Upper lobe of left lung (tissue), 6 donors: ENCODE measurements at regions not wholly inside any gene's neighbourhood (a gene's known extent, or its start where the extent isn't known, plus 50 kb on each side); places are given as distances from the start of the nearest gene placed in this dataset.
A peak's percentile ranks its signal among the peaks of the same experiment; 100 is the strongest.

ENCODE experiments used
- ATAC-seq, 2 donors: fragments of 200-7000 bp; cut with Tn5 transposase; one replicate each; pipeline ENCODE4 v1.9.1; 2022; ENCODE audit warnings: mild to moderate bottlenecking in 2 of 2, moderate library complexity in 2 of 2; ENCODE audit not compliant: low FRiP score in 2 of 2
- DNase-seq, 2 donors: peaks; one replicate each; pipeline ENCODE4 v3.0.0-alpha.2; 2019 to 2020
- H3K27ac ChIP-seq, 4 donors: fragments of 200-600 bp; sonication (generic); one replicate each; pipeline ENCODE4 v1.5.1; 2016 to 2019
- H3K27me3 ChIP-seq, 4 donors: fragments of 200-600 bp; sonication (generic); one replicate each; pipeline ENCODE4 v1.5.1; 2017 to 2019
- H3K36me3 ChIP-seq, 4 donors: fragments of 200-600 bp; sonication (generic); one replicate each; pipeline ENCODE4 v1.5.1; 2016 to 2019
- H3K4me1 ChIP-seq, 4 donors: fragments of 200-600 bp; sonication (generic); one replicate each; pipeline ENCODE4 v1.5.1; 2018 to 2019
- H3K4me3 ChIP-seq, 4 donors: fragments of 200-600 bp; sonication (generic); one replicate each; pipeline ENCODE4 v1.5.1; 2017 to 2019; ENCODE audit warnings: mild to moderate bottlenecking in 2 of 4, moderate library complexity in 1 of 4
- H3K9me3 ChIP-seq, 4 donors: fragments of 200-600 bp; sonication (generic); one replicate each; pipeline ENCODE4 v1.5.1; 2018 to 2019
- CTCF ChIP-seq, 6 experiments: fragments of 450-650 bp in 4 of 6; fragments of 200-600 bp in 2 of 6; sonication (generic) in 2 of 6; IDR thresholded peaks; one replicate each; pipeline ENCODE4 v1.5.1; 2016 to 2019; ENCODE audit warnings: antibody characterized with exemption in 6 of 6
- EP300 ChIP-seq, 4 donors: sonication (generic); formaldehyde crosslinking; IDR thresholded peaks; one replicate each; pipeline ENCODE4 v1.5.1; 2017; ENCODE audit warnings: antibody characterized with exemption in 4 of 4, control low read depth in 2 of 4
- POLR2A ChIP-seq, 4 donors: fragments of 450-650 bp; IDR thresholded peaks; one replicate each; pipeline ENCODE4 v1.5.1; 2016 to 2017; ENCODE audit warnings: antibody characterized with exemption in 4 of 4, mild to moderate bottlenecking in 2 of 4
- POLR2AphosphoS5 ChIP-seq, 2 donors: sonication (generic); formaldehyde crosslinking; IDR thresholded peaks; one replicate each; pipeline ENCODE4 v1.5.1; 2017; ENCODE audit warnings: antibody characterized with exemption in 2 of 2
- WGBS, 2 donors: methylation state at CpG; one replicate each; pipeline ENCODE4 v1.1.5; 2017 to 2018; 5-methylcytosine and 5-hydroxymethylcytosine counted together
- donor health status: DM: no; HTN: no; CAD: no; lungs with moderate emphysema.
- donor health status: DM: no; HTN: yes; CAD: no; lungs with severe emphysema.

DNA sequence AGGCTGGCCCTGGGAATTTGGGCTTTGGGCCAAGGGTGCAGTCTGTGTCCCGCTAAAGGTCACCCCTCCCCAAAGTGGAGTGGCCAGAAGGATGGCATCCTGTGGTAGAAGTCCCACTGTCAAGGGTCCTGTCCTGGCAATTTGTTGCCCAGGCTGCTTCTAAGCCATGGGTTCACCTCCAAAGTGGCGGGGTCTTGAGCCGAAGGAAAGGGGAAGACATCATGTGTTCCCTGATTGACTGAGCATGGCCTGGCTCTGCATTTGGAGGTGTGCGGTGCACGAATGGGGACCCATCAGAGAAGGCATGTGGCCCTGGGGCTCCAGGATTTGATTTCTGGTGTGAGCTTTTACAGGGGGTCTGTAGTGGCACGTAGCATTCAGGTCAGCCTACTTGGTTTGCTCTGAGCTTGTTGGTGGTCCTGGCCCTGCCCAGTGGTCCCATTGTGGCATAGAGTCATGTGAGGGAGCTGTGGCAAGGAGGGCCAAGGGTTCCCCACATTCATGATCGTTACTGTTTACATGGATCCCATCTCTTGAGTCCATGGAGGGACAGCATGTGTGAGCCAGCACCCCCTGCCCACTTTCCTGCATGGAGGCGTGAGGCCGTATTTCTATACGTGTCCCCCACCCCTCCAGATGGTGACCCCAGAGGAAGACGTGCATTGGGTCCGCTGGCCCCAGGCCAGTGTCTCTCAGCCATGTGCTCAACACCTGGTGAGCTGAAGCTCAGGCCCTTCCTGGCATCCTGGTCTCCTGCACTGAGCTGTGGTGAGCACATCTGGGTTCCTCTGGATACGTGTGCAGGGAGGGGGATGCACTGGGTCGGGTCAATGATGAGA lies 225.1 kb downstream of the SNRPN start:
- no peak for TF ChIP-seq POLR2AphosphoS5 (IDR thresholded peaks at IDR 0.05)
- no peak for TF ChIP-seq EP300 (IDR thresholded peaks at IDR 0.05)
- no peak for TF ChIP-seq POLR2A (IDR thresholded peaks at IDR 0.05)
- TF ChIP-seq CTCF (IDR thresholded peaks at IDR 0.05): no peak
- DNase-seq (peak in 1 of 2 donors; percentile 13), ATAC-seq (no peak)
- peaks cover 0 to 94% (median 14%) of the 10 kb centered on the region in 4 donors for H3K9me3 ChIP-seq
- no peaks in the 10 kb centered on the region for H3K36me3 ChIP-seq
- H3K27ac ChIP-seq: no peak overlapping the region
- H3K27me3 ChIP-seq: no peaks in the 10 kb centered on the region
- H3K4me3 ChIP-seq: no peak overlapping the region
- 85 to 91% methylated on average over 7 to 14 of the region's 14 CpGs for WGBS, 2 donors
- no peaks in the 10 kb centered on the region for H3K4me1 ChIP-seq

DNA sequence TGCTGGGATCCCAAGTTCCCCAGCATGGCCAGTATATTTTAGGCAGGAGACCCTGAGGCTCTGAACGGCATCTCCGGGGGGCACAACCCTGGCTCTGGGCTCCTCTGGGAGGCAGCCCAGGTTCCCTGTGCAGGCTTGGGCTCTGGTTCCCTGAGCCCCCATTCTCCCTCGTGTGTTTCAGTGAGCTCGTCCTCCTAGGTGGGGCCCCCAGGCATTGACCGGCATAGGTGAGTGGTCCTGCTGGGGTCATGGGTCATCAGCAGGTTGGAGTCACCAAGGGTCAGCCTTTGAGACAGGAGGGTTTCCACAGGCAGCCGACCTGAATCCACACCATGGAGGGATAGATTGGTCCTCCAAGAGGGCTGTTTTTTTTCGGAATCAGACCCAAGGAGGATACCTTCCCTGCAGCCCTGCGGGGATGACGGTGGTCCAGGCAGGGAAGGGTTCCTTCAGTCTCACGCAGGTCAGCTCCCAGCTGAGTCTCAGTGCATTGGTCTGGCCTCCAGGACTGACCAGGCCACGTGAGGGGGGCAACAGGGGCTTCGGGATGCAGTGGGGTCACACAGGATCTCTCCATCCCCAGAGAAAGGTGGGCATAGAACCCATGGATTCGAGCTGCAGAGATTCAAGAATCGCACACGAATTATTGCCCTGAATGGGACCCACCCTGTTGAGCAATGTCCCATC lies 226.0 kb downstream of the SNRPN start:
- 79% methylated on average over 15 of the region's 15 CpGs; no CpG with 5 or more reads in 1 of the 2 donors for WGBS, 2 donors
- no peak for TF ChIP-seq POLR2AphosphoS5 (IDR thresholded peaks at IDR 0.05)
- no peak for TF ChIP-seq CTCF (IDR thresholded peaks at IDR 0.05)
- TF ChIP-seq POLR2A (IDR thresholded peaks at IDR 0.05): no peak
- TF ChIP-seq EP300 (IDR thresholded peaks at IDR 0.05): no peak

DNA sequence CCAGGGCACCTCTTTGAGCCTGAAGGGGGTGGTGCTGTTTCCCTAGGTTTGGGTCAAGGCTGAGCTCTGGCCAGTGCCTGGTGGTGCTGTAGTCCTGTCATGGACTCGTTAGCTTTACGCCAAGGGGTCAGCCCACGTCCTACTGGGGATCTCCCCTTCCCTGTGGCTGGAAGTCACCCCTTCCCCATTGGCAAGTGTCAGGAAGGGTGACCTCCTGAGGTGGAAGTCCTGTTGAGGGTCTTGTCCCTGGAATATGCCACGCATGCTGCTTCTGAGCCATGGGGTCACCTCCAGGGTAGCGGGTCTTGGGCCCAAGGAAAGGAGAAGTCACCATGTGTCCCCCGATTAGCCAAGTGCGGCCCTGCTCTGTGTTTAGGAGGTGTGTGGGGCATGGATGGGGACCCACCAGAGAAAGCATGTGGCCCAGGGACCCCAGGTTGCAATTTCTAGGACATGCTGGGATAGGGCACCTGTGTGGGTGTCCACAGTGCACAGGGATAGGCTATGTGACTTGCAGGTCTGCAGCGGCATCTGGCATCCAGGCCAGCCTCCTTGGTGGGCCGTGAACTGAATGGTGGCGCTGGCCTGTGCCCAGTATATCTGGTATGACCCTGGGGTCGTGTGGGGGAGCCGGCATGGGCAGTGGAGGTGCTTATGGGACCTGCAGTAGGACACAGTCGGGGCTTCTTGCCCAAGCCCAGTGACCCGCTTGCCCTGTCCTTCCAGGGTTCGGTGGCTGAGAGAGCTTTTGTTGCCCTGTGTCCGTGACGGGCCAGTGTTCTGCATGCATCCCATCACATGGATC lies 226.7 kb downstream of the SNRPN start:
- TF ChIP-seq POLR2A (IDR thresholded peaks at IDR 0.05) (no peak), CTCF (IDR thresholded peaks at IDR 0.05) (no peak), EP300 (IDR thresholded peaks at IDR 0.05) (no peak), POLR2AphosphoS5 (IDR thresholded peaks at IDR 0.05) (no peak)
- ATAC-seq (no peak), DNase-seq (peak; percentile 19 to 53)
- Histone ChIP-seq H3K36me3 (no peaks in the 10 kb centered on the region), H3K27ac (no peak overlapping the region), H3K27me3 (no peaks in the 10 kb centered on the region), H3K4me3 (no peak overlapping the region), H3K9me3 (peaks cover 0 to 87% (median 9%) of the 10 kb centered on the region in 4 donors), H3K4me1 (no peaks in the 10 kb centered on the region)
- 85 to 91% methylated on average over 9 to 15 of the region's 17 CpGs for WGBS, 2 donors

More for the DNA sequence above, 226.0 kb downstream of the SNRPN start:
- H3K27ac ChIP-seq: no peak overlapping the region
- H3K4me3 ChIP-seq: no peak overlapping the region
- no peak for ATAC-seq
- H3K9me3 ChIP-seq: peaks cover 0 to 87% (median 10%) of the 10 kb centered on the region in 4 donors
- H3K27me3 ChIP-seq: no peaks in the 10 kb centered on the region
- H3K4me1 ChIP-seq: no peaks in the 10 kb centered on the region
- H3K36me3 ChIP-seq: no peaks in the 10 kb centered on the region
- peak; percentile 10 to 31 for DNase-seq

DNA sequence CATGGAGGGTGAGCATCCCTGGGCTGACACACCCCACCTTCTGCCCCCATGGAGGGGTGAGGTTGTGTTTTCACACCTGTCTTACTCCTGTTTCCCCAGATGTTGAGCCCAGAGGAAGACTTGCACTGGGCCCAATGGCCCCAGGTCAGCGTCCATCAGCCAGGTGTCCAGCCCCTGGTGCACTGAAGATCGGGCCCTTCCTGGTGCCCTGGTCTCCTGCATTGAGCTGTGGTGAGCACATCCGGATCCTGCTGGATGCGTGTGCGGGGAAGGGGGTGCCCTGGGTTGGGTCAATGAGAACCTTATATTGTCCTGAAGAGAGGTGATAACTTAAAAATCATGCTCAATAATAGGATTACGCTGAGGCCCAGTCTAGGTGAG lies 227.3 kb downstream of the SNRPN start:
- TF ChIP-seq CTCF (IDR thresholded peaks at IDR 0.05) (no peak), POLR2A (IDR thresholded peaks at IDR 0.05) (no peak), EP300 (IDR thresholded peaks at IDR 0.05) (no peak), POLR2AphosphoS5 (IDR thresholded peaks at IDR 0.05) (no peak)
- 95 to 100% methylated on average over 4 to 6 of the region's 6 CpGs for WGBS, 2 donors
- no peak overlapping the region for H3K27ac ChIP-seq
- no peaks in the 10 kb centered on the region for H3K27me3 ChIP-seq
- no peaks in the 10 kb centered on the region for H3K4me1 ChIP-seq
- no peaks in the 10 kb centered on the region for H3K36me3 ChIP-seq
- peaks cover 0 to 86% (median 9%) of the 10 kb centered on the region in 4 donors for H3K9me3 ChIP-seq
- ATAC-seq (no peak), DNase-seq (peak; percentile 15)
- H3K4me3 ChIP-seq: no peak overlapping the region
